Pons (tissue), 1 donor: ENCODE measurements at regions not wholly inside any gene's neighbourhood (a gene's known extent, or its start where the extent isn't known, plus 50 kb on each side); places are given as distances from the start of the nearest gene placed in this dataset.

ENCODE experiments used
- DNase-seq: peaks from one replicate; pipeline ENCODE4 v3.0.0-alpha.2; 2016; ENCODE audit warnings: low spot score

DNA sequence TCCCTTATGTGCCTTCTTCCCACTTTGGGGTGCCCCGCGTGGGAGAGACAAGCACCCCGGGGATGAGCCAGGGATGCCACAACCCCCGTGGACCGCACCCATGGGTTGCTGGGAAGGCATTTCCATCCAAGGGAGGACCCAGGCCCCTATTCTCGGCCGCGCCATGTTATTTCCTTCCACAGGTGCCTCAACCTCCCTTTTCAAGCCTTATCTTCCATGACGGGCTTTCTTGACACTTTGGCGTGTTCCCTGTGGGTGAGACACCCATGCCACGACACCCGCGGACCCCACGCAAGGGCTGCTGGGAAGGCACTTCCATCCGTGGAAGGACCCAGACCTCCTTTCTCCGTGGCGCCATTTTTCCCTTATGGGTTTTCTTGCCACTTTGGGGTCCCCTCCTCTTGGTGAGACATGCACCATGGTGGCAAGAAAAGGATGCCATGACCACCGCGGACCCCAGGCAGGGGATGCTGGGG is 269.2 kb downstream of the ALG10 start:
- no peak for DNase-seq

DNA sequence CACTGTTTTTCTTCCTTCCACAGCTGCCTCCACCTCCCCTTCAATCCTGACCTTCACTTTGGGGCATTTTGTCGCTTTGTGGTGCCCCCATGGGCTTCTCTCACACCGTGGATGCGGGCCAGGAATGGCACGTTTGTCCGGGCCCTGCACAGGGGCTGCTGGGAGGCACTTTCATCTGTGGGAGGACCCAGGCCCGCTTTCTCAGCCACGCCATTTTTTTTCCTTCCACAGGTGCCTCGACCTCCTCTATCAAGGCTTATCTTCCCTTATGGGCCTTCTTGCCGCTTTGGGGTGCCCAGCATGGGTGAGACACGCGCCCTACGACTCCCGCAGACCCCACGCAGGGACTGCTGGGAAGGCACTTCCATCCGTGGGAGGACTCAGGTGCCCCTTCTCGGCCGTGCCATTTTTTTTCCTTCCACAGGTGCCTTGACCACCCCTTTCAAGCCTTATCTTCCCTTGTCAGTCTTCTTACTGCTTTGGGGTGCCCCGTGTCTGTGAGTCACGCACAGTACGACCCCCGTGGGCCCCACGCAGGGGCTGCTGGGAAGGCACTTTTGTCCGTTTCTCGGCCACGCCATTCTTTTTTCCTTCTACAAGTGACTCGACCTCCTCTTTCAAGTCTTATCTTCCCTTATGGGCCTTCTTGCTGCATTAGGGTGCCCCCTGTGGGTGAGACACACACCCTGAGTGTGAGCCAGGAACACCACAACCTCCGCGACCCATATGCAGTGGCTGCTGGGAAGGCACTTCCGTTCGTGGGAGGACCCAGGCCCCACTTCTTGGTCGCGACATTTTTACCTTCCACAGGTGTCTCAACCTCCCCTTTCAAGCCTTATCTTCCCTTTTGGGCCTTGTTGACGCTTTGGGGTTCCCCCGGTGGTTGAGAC is 270.7 kb downstream of the ALG10 start:
- DNase-seq: no peak

- DNase-seq: no peak
Observed at GRCh38 chr12:34294137-34294536, 271.8 kb downstream of the ALG10 start.

GRCh38 chr12:34294671-34295365 is 272.5 kb downstream of the ALG10 start:
- DNase-seq: no peak

- DNase-seq: no peak
Observed at GRCh38 chr12:34295366-34296142, 273.3 kb downstream of the ALG10 start.

DNA sequence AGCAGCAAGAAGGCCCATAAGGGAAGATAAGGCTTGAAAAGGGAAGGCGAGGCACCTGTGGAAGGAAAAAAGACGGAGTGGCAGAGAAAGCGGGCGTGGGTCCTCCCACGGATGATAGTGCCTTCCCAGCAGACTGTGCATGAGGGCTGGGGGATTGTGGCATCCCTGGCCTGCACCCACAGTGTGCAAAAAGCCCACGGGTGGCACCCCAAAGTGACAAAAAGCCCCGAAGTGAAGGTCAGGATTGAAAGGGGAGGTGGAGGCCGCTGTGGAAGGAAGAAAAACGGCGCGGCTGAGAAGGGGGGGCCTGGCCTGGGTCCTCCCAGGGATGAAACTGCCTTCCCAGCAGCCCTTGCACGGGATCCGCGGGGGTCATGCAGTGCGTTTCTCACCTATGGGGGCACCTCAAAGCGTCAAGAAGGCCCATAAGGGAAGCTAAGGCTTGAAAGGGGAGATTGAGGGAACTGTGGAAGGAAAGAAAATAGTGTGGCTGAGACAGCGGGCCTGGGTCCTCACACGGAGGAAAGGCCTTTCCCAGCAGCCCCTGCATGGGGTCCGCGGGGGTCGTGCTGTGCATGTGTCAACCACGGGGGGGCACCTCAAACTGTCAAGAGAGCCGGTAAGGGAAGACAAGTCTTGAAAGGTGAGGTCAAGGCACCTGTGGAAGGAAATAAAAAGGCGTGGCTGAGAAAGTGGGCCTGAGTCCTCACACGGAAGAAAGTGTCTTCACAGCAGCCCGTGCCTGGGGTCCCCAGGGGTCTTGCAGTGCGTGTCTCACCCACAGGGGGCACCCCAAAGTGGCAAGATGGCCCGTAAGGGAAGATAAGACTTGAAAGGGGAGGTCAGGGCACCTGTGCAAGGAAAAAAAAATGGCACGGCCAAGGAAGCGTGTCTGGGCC is 274.1 kb downstream of the ALG10 start:
- DNase-seq: no peak

- no peak for DNase-seq
Observed at GRCh38 chr12:34297126-34297789, 275.0 kb downstream of the ALG10 start.

GRCh38 chr12:34297790-34298164 is 275.5 kb downstream of the ALG10 start:
- no peak for DNase-seq

GRCh38 chr12:34298176-34298970 is 276.1 kb downstream of the ALG10 start:
- DNase-seq: no peak

GRCh38 chr12:34298971-34299801 is 276.9 kb downstream of the ALG10 start:
- DNase-seq: no peak

- DNase-seq: no peak
Observed at GRCh38 chr12:34299802-34300193, 277.5 kb downstream of the ALG10 start.

DNA sequence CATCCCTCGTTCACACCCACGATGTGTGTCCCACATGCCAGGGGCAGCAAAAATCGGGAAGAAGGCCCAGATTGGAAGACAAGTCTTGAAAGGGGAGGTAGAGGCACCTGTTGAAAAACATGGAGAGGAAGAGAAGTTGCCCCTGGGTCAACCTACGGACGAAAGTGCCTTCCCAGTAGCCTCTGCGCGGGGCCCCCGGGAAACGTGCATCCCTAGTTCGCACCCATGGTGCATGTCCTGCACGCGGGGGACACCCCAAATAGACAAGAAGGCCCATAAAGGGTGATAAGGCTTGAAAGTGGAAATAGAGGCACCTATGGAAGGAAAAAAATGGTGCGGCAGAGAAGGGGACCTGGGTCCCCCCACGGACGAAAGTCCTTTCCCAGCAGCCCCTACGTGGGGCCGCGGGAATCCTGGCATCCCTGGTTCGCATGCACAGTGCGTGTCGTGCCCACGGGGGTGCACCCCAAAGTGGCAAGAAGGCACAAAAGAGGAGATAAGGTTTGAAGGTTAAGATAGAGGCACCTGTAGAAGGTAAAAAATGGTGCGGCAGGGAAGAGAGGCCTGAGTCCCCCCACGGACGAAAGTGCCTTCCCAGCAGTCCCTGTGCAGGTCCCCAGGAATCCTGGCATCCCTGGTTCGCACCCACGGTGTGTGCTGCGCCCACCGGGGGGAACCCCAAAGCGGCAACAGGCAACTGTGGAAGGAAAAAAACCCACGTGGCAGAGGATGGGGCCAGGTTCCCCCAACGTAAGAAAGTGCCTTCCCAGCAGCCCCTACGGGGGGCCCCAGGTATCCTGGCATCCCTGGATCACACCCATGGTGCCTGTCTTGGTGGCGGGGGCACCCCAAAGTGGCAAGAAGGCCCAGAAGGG is 278.3 kb downstream of the ALG10 start:
- DNase-seq: no peak

GRCh38 chr12:34301251-34302130 is 279.2 kb downstream of the ALG10 start:
- no peak for DNase-seq

DNA sequence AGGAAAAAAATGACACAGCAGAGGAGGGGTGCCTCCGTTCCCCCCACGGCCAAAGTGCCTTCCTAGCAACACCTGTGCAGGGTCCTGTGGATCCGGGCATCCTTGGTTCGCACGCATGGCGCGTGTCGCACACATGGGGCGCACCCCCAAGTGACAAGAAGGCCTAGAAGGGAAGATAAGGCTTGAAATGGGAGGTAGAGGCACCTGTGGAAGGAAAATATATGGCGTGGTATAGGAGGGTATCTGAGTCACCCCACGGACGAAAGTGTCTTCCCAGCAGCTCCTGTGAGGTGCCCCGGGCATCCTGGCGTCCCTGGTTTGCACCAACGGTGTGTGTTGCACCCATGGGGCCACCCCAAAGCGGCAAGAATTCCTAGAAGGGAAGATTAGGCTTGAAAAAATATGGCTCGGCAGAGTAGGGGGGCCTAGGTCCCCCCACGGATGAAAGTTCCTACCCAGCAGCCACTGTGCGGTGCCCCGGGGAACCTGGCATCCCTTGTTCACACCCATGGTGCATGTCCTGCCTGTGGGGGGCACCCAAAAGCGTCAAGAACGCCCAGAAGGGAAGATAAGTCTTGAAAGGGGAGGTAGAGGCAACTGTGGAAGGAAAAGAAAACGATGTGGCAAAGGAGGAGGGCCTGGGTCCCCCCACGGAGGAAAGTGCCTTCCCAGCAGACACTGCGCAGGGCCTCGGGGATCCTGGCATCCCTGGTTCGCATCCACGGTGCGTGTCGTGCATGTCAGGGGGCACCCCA is 280.0 kb downstream of the ALG10 start:
- no peak for DNase-seq

DNA sequence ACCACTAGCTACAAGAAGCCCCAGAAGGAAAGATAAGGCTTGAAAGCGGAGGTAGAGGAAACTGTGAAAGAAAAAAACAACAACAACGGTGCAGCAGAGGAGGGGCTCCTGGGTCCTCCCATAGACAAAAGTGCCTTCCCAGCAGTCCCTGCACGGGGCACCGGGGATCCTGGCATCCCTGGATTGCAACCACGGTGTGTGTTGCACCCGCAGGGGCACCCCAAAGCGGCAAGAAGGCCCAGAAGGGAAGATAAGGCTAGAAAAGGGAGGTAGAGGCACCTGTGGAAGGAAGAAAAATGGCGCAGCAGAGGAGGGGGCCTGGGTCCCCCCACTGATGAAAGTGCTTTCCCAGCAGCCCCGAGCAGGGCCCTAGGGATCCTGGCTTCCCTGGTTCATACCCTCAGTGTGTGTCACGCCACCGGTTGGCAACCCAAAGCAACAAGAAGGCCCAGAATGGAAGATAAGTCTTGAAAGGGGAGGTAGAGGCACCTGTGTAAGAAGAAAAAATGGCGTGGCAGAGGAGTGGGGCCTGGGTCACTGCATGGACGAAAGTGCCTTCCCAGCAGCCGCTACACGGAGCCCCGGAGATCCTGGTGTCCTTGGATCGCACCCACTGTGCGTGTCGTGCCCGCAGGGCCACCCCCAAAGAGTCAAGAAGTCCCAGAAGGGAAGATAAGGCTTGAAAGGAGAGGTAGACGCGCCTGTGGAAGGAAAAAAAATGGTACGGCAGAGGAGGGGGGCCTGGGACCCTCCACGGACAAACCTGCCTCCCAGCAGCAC is 281.0 kb downstream of the ALG10 start:
- DNase-seq: no peak

DNA sequence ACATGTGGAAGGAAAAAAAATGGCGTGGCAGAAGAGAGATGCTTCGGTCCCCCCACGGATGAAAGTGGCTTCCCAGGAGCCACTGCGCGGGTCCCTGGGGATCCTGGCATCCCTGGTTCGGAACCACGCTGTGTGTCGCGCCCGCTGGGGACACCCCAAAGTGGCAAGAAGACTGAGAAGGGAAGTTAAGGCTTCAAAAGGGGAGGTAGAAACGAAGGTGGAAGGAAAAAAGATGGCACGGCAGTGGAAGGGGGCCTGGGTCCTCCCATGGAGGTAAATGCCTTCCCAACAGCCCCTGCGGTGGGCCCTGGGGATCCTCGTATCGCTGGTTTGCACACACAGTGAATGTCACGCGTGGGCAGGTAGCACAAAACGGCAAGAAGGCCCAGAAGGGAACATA is 281.7 kb downstream of the ALG10 start:
- no peak for DNase-seq
